Mesendoderm (in vitro differentiated cells): ENCODE measurements at regions not wholly inside any gene's neighbourhood (a gene's known extent, or its start where the extent isn't known, plus 50 kb on each side); places are given as distances from the start of the nearest gene placed in this dataset.

Source experiments
- DNase-seq: peaks from one replicate; pipeline ENCODE4 v3.0.0; 2013
- H2AK5ac ChIP-seq: 2 replicates; pipeline ENCODE4 v1.6.1; 2013; ENCODE audit warnings: low read length, inconsistent platforms
- H2BK120ac ChIP-seq: 2 replicates; pipeline ENCODE4 v1.6.1; 2013; ENCODE audit warnings: low read depth, mild to moderate bottlenecking, low read length, moderate library complexity, mixed read lengths
- H2BK15ac ChIP-seq: replicated peaks from 2 replicates; pipeline ENCODE4 v1.6.1; 2013; ENCODE audit warnings: low read depth, mild to moderate bottlenecking, moderate library complexity
- H2BK5ac ChIP-seq: 2 replicates; pipeline ENCODE4 v1.6.1; 2013; ENCODE audit warnings: low read length, inconsistent platforms
- H3K18ac ChIP-seq: 2 replicates; pipeline ENCODE4 v1.6.1; 2013; ENCODE audit warnings: mild to moderate bottlenecking, low read length, mixed read lengths
- H3K23ac ChIP-seq: one replicate; pipeline ENCODE4 v1.6.1; 2013; ENCODE audit warnings: low read length
- H3K27ac ChIP-seq: 2 replicates; pipeline ENCODE4 v1.5.1; 2013; ENCODE audit warnings: low read depth, mild to moderate bottlenecking, inconsistent platforms, low read length, moderate library complexity
- H3K27me3 ChIP-seq: 2 replicates; pipeline ENCODE4 v1.6.1; 2013; ENCODE audit warnings: low read length, control low read depth, mild to moderate bottlenecking, inconsistent platforms; ENCODE audit not compliant: insufficient read depth, poor library complexity
- H3K36me3 ChIP-seq: 2 replicates; pipeline ENCODE4 v1.6.1; 2013; ENCODE audit warnings: low read length, inconsistent platforms; ENCODE audit not compliant: control insufficient read depth, insufficient read depth
- H3K4ac ChIP-seq: one replicate; pipeline ENCODE4 v1.6.1; 2013; ENCODE audit warnings: low read depth, mild to moderate bottlenecking, low read length, moderate library complexity
- H3K4me1 ChIP-seq: 2 replicates; pipeline ENCODE4 v1.6.1; 2013; ENCODE audit warnings: low read depth, low read length, inconsistent platforms; ENCODE audit not compliant: control insufficient read depth
- H3K4me2 ChIP-seq: 2 replicates; pipeline ENCODE4 v1.6.1; 2013; ENCODE audit warnings: low read length
- H3K4me3 ChIP-seq: 2 replicates; pipeline ENCODE4 v1.5.1; 2013; ENCODE audit warnings: mild to moderate bottlenecking, low read length
- H3K56ac ChIP-seq: one replicate; pipeline ENCODE4 v1.6.1; 2013; ENCODE audit warnings: low read length
- H3K79me1 ChIP-seq: 2 replicates; pipeline ENCODE4 v1.6.1; 2013; ENCODE audit warnings: low read length, inconsistent platforms
- H3K79me2 ChIP-seq: 2 replicates; pipeline ENCODE4 v1.6.1; 2013; ENCODE audit warnings: mild to moderate bottlenecking, low read length; ENCODE audit not compliant: control insufficient read depth, insufficient read depth
- H3K9ac ChIP-seq: 2 replicates; pipeline ENCODE4 v1.6.1; 2013; ENCODE audit warnings: low read length, inconsistent platforms
- H4K5ac ChIP-seq: one replicate; pipeline ENCODE4 v1.6.1; 2013; ENCODE audit warnings: low read length
- H4K8ac ChIP-seq: one replicate; pipeline ENCODE4 v1.6.1; 2013; ENCODE audit warnings: low read depth, mild to moderate bottlenecking, control low read depth, low read length, moderate library complexity
- WGBS: extraction: QIAGEN DNeasy Blood & Tissue Kit; methylation state at CpG from one replicate; pipeline ENCODE4 v1.1.7; 2013; ENCODE audit warnings: low lambda C conversion rate, missing lambda C conversion rate; ENCODE audit not compliant: insufficient coverage; ENCODE audit errors: extremely low coverage; 5-methylcytosine and 5-hydroxymethylcytosine counted together

DNA sequence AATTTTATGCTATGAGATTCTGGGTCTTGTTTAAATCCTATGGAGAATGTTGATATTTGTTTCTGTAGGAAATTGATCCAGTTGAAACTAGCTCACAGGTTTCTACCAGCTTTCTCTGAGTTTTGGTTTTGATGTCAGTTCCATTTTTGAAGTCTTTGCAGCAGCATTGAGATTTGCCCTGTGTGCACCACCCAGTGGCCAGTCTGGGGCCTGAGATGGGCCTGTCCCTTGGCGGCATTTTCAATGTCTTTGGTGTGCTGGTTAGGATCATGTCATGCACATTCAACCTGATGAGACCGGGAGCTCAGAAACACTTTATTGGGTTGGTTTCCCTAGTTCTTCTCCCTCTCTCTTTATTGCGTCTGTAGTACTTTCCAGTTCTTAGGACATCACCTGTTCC, 395.2 kb upstream of the MAP3K7 start:
- Histone ChIP-seq H3K4ac (no peak overlapping the region), H2AK5ac (no peak overlapping the region), H3K79me1 (no peaks in the 10 kb centered on the region), H3K27ac (no peak overlapping the region), H3K18ac (no peak overlapping the region), H4K5ac (no peak overlapping the region), H3K9ac (no peak overlapping the region), H2BK120ac (no peak overlapping the region), H3K79me2 (no peaks in the 10 kb centered on the region), H3K4me3 (no peak overlapping the region), H3K23ac (no peak overlapping the region), H4K8ac (no peak overlapping the region), H2BK5ac (no peak overlapping the region), H3K27me3 (no peaks in the 10 kb centered on the region), H3K36me3 (no peaks in the 10 kb centered on the region), H3K56ac (no peak overlapping the region), H3K4me1 (no peaks in the 10 kb centered on the region), H3K4me2 (no peak overlapping the region), H2BK15ac (no peak overlapping the region)
- no CpG with 5 or more reads among the region's 3 CpGs for WGBS
- peak; percentile 25 for DNase-seq

DNA sequence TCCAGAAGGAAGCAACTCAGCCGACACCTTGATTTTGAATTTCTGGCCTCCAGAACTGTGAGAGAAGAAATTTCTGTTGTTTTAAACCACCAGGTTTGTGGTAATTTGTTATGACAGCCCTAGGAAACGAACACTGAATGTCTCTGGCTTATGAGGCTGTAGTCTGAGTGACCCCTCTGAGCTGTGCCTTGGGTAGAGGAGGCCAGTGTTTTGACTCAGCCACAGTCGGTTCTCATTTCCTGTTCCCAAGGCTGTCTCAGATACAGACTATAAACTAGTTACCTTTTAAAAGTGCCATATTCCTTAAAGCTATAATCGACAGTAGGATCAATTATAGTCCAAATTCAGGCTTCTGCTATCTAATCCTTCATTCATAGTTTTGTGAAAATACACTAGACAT, 391.2 kb upstream of the MAP3K7 start:
- Histone ChIP-seq H3K18ac (peak overlapping the region; percentile 39), H3K4me2 (no peak overlapping the region), H2BK15ac (no peak overlapping the region), H4K8ac (no peak overlapping the region), H3K9ac (no peak overlapping the region), H3K79me2 (no peaks in the 10 kb centered on the region), H3K27me3 (no peaks in the 10 kb centered on the region), H3K4me3 (no peak overlapping the region), H2BK120ac (no peak overlapping the region), H3K56ac (no peak overlapping the region), H2BK5ac (no peak overlapping the region), H3K79me1 (no peaks in the 10 kb centered on the region), H3K36me3 (no peaks in the 10 kb centered on the region), H2AK5ac (no peak overlapping the region), H3K4ac (no peak overlapping the region), H3K23ac (no peak overlapping the region), H3K4me1 (no peaks in the 10 kb centered on the region), H4K5ac (no peak overlapping the region), H3K27ac (no peak overlapping the region)
- WGBS: no CpG with 5 or more reads among the region's 4 CpGs
- DNase-seq: no peak

DNA sequence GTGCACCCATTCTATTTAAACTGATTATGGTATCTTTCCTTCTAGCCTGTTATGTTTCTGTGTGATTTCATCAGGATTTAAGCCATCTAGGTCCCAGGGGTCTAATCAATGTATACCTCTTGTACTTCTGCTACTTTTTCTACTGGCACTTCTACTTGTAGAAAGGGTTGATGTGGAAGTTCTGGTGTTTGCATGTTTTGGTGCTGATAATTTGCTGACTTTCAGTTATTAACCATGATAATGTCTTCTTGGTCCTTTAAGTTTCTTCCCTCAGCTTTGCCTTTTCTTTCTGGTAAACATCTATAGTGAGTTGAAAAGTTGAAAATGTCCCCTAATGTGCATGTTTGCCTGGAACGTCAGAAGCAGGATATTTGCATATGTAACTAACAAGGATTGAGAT, 390.6 kb upstream of the MAP3K7 start:
- no CpG with 5 or more reads among the region's 1 CpG for WGBS
- Histone ChIP-seq H3K4me3 (no peak overlapping the region), H4K8ac (no peak overlapping the region), H3K27me3 (peaks cover 2% of the 10 kb centered on the region), H2BK120ac (no peak overlapping the region), H3K27ac (no peak overlapping the region), H2BK5ac (no peak overlapping the region), H3K56ac (no peak overlapping the region), H3K79me2 (no peaks in the 10 kb centered on the region), H3K4ac (no peak overlapping the region), H3K36me3 (no peaks in the 10 kb centered on the region), H2BK15ac (no peak overlapping the region), H3K9ac (no peak overlapping the region), H3K23ac (no peak overlapping the region), H3K18ac (no peak overlapping the region), H2AK5ac (no peak overlapping the region), H3K79me1 (no peaks in the 10 kb centered on the region), H3K4me1 (no peaks in the 10 kb centered on the region), H3K4me2 (no peak overlapping the region), H4K5ac (no peak overlapping the region)
- no peak for DNase-seq

DNA sequence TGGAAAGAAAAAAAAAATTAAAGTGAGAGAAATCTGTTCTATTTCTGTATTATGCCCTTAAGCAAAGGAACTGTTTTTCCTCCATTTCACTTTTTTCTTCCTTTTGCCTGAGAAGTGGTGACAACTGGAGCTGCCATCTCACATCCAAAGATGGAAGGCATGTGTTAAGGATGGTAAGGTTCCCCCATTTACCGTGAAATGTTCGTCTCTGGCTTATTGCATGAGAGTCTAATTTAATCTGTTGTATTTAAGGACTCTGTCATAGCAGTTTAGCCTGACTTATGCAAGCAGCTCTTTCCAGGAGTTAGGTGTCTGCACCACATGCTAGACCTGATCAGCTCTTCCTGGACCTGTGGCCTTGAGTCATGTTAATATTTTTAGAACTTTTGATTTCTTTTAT, 389.5 kb upstream of the MAP3K7 start:
- no peak overlapping the region for H3K18ac ChIP-seq
- H3K79me1 ChIP-seq: no peaks in the 10 kb centered on the region
- no peak overlapping the region for H3K9ac ChIP-seq
- H3K56ac ChIP-seq: no peak overlapping the region
- DNase-seq: no peak
- no peak overlapping the region for H2AK5ac ChIP-seq
- H2BK15ac ChIP-seq: no peak overlapping the region
- no peak overlapping the region for H3K4me2 ChIP-seq
- no peak overlapping the region for H3K27ac ChIP-seq
- no CpG with 5 or more reads among the region's 2 CpGs for WGBS
- no peaks in the 10 kb centered on the region for H3K79me2 ChIP-seq
- H3K27me3 ChIP-seq: peaks cover 2% of the 10 kb centered on the region
- no peaks in the 10 kb centered on the region for H3K36me3 ChIP-seq
- no peaks in the 10 kb centered on the region for H3K4me1 ChIP-seq
- H3K4me3 ChIP-seq: no peak overlapping the region
- no peak overlapping the region for H3K4ac ChIP-seq
- no peak overlapping the region for H2BK5ac ChIP-seq
- H2BK120ac ChIP-seq: no peak overlapping the region
- no peak overlapping the region for H4K5ac ChIP-seq
- no peak overlapping the region for H4K8ac ChIP-seq
- no peak overlapping the region for H3K23ac ChIP-seq

DNA sequence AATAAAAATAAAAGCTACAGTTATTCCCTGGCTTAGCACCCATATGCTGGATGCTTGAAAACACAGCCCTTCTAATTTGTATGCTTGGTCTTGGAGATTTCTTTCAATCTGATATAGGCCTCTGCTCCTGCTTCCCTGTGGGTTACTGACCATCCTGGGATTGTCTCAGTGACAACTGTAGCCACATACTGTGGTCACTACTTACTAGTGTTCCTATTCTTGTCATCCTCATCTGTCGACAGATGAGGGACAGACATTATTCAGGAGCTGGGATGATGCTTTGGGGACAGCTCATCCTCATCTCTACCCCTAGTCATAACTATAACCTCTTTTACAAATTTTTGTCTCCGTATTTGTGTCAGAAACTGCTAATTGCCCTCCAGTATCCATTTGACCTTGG, 388.9 kb upstream of the MAP3K7 start:
- no peak overlapping the region for H4K5ac ChIP-seq
- no peak overlapping the region for H3K9ac ChIP-seq
- H2AK5ac ChIP-seq: no peak overlapping the region
- no CpG with 5 or more reads among the region's 2 CpGs for WGBS
- no peak overlapping the region for H3K4ac ChIP-seq
- no peak overlapping the region for H2BK5ac ChIP-seq
- H3K23ac ChIP-seq: no peak overlapping the region
- H3K79me1 ChIP-seq: no peaks in the 10 kb centered on the region
- no peak overlapping the region for H2BK15ac ChIP-seq
- no peak overlapping the region for H4K8ac ChIP-seq
- no peak for DNase-seq
- no peaks in the 10 kb centered on the region for H3K36me3 ChIP-seq
- no peak overlapping the region for H3K18ac ChIP-seq
- H2BK120ac ChIP-seq: no peak overlapping the region
- H3K27ac ChIP-seq: no peak overlapping the region
- H3K4me2 ChIP-seq: no peak overlapping the region
- H3K79me2 ChIP-seq: no peaks in the 10 kb centered on the region
- H3K4me3 ChIP-seq: no peak overlapping the region
- H3K4me1 ChIP-seq: no peaks in the 10 kb centered on the region
- peaks cover 2% of the 10 kb centered on the region for H3K27me3 ChIP-seq
- no peak overlapping the region for H3K56ac ChIP-seq

DNA sequence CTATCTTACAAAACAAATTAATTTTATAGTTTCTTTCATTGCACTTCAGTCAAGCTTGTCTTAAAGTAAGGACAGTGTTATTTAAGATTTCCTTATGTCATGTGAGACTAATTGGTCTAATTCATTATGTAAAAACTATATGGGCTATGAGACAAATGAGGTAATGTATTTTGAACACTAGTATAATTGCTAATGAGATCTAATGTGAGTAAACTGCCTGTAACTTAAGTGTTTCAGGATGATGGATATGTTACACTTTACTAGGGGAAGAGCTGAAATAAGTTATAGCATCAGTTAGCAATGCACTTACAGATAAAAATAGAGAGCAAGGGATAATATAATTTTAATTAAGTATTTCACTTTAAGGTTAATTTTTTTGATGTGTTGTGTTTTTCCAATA, 386.3 kb upstream of the MAP3K7 start:
- no peak overlapping the region for H4K8ac ChIP-seq
- H3K79me1 ChIP-seq: no peaks in the 10 kb centered on the region
- no peak overlapping the region for H4K5ac ChIP-seq
- no peak overlapping the region for H2BK15ac ChIP-seq
- no peak for DNase-seq
- H2AK5ac ChIP-seq: no peak overlapping the region
- no peak overlapping the region for H3K23ac ChIP-seq
- H3K56ac ChIP-seq: no peak overlapping the region
- no peak overlapping the region for H3K18ac ChIP-seq
- peaks cover 2% of the 10 kb centered on the region for H3K27me3 ChIP-seq
- no peak overlapping the region for H3K9ac ChIP-seq
- H3K27ac ChIP-seq: no peak overlapping the region
- H3K4ac ChIP-seq: no peak overlapping the region
- no peak overlapping the region for H2BK120ac ChIP-seq
- no peak overlapping the region for H3K4me3 ChIP-seq
- no peaks in the 10 kb centered on the region for H3K36me3 ChIP-seq
- no peak overlapping the region for H2BK5ac ChIP-seq
- no peaks in the 10 kb centered on the region for H3K79me2 ChIP-seq
- no peaks in the 10 kb centered on the region for H3K4me1 ChIP-seq
- no peak overlapping the region for H3K4me2 ChIP-seq
